Sigmoid colon (tissue), 6 donors: ENCODE measurements at regions not wholly inside any gene's neighbourhood (a gene's known extent, or its start where the extent isn't known, plus 50 kb on each side); places are given as distances from the start of the nearest gene placed in this dataset.
A peak's percentile ranks its signal among the peaks of the same experiment; 100 is the strongest.

Experiments
- DNase-seq: peaks from one replicate; pipeline ENCODE4 v3.0.0-alpha.2; 2019
- H3K27ac ChIP-seq, 4 donors: fragments of 200-600 bp; sonication (generic); one replicate each; pipeline ENCODE4 v1.5.1; 2016 to 2019; ENCODE audit warnings: mild to moderate bottlenecking in 1 of 4
- H3K27me3 ChIP-seq, 3 donors: fragments of 200-600 bp; sonication (generic); one replicate each; pipeline ENCODE4 v1.5.1; 2019; ENCODE audit warnings: mild to moderate bottlenecking in 1 of 3
- H3K36me3 ChIP-seq, 4 donors: fragments of 200-600 bp; sonication (generic); one replicate each; pipeline ENCODE4 v1.5.1; 2016 to 2019
- H3K4me1 ChIP-seq, 4 donors: fragments of 200-600 bp; sonication (generic); one replicate each; pipeline ENCODE4 v1.5.1; 2017 to 2019
- H3K4me3 ChIP-seq, 4 donors: fragments of 200-600 bp; sonication (generic); one replicate each; pipeline ENCODE4 v1.5.1; 2017 to 2019; ENCODE audit warnings: mild to moderate bottlenecking in 2 of 4, moderate library complexity in 1 of 4
- H3K9me3 ChIP-seq, 4 donors: fragments of 200-600 bp in 3 of 4; sonication (generic) in 3 of 4; one replicate each; pipeline versions ENCODE4 v1.5.1 to v1.6.1; 2013 to 2019
- CTCF ChIP-seq, 4 experiments: fragments of 450-650 bp in 3 of 4; fragments of 200-600 bp in 1 of 4; IDR thresholded peaks; one replicate each; pipeline ENCODE4 v1.5.1; 2016 to 2019; ENCODE audit warnings: antibody characterized with exemption in 4 of 4, mild to moderate bottlenecking in 3 of 4, moderate library complexity in 2 of 4
- EP300 ChIP-seq, 4 donors: sonication (generic); formaldehyde crosslinking; IDR thresholded peaks; one replicate each; pipeline ENCODE4 v1.6.1; 2017; ENCODE audit warnings: antibody characterized with exemption in 4 of 4
- POLR2A ChIP-seq, 2 donors: fragments of 450-650 bp; IDR thresholded peaks; one replicate each; pipeline ENCODE4 v1.6.1; 2016; ENCODE audit warnings: antibody characterized with exemption in 2 of 2, mild to moderate bottlenecking in 2 of 2, moderate library complexity in 2 of 2
- POLR2AphosphoS5 ChIP-seq, 4 donors: sonication (generic); formaldehyde crosslinking; IDR thresholded peaks; one replicate each; pipeline ENCODE4 v1.6.1; 2017; ENCODE audit warnings: antibody characterized with exemption in 4 of 4
- WGBS, 2 donors: extraction: QIAGEN DNeasy Blood & Tissue Kit; methylation state at CpG; one replicate each; pipeline ENCODE4 v1.1.7; 2013; 5-methylcytosine and 5-hydroxymethylcytosine counted together
- intact Hi-C: fragments of 100-400 bp; cut with DNase I; formaldehyde crosslinking; loops from one replicate; pipeline ENCODE4 v1.15.1; 2023
- donor health status: healthy with polysubstance abuse.
- donor health status: healthy.

DNA sequence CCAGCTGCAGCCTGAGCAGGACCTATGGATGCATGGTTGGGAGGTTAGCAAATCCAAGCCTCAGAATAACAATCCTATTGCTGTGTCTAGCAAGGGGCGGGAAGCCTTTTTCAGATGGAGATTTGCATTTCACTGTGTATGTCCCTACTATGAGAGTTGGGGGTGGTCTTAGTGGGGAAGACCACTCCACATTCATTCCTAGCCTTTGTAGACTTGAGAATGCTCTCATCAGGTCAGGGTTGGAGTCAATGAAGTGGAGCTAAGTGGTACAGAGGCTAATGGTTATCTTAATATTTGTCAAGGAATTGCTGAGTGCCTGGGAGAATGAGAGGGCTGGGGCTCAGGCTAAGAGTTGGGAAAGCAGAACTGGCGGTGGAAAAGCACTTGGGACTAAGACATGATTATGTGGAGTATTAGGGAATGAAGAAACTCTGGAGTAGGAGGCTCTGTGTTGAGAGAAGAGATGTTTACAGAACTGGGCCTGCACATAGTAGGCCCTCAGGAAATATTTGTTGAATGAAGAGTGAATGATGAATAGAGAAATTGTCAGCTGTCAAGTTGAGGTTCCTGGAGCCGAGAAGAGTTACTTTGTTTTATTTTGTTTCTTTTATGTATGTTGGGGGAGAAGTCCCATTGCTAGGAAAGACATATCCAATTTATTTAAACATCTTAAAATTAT is 175.5 kb upstream of the SPRY4 start:
- TF ChIP-seq POLR2AphosphoS5 (IDR thresholded peaks at IDR 0.05) (no peak), EP300 (IDR thresholded peaks at IDR 0.05) (no peak), POLR2A (IDR thresholded peaks at IDR 0.05) (no peak), CTCF (IDR thresholded peaks at IDR 0.05) (no peak)
- H3K27me3 ChIP-seq = no peaks in the 10 kb centered on the region
- 78 to 88% methylated on average over 3 of the region's 3 CpGs for WGBS, 2 donors
- intact Hi-C loops = no loop called here
- peaks cover 0 to 12% (median 5%) of the 10 kb centered on the region in 4 donors for H3K4me1 ChIP-seq
- DNase-seq = no peak
- no peak overlapping the region for H3K27ac ChIP-seq
- H3K4me3 ChIP-seq = no peak overlapping the region
- no peaks in the 10 kb centered on the region for H3K9me3 ChIP-seq
- H3K36me3 ChIP-seq = no peaks in the 10 kb centered on the region

DNA sequence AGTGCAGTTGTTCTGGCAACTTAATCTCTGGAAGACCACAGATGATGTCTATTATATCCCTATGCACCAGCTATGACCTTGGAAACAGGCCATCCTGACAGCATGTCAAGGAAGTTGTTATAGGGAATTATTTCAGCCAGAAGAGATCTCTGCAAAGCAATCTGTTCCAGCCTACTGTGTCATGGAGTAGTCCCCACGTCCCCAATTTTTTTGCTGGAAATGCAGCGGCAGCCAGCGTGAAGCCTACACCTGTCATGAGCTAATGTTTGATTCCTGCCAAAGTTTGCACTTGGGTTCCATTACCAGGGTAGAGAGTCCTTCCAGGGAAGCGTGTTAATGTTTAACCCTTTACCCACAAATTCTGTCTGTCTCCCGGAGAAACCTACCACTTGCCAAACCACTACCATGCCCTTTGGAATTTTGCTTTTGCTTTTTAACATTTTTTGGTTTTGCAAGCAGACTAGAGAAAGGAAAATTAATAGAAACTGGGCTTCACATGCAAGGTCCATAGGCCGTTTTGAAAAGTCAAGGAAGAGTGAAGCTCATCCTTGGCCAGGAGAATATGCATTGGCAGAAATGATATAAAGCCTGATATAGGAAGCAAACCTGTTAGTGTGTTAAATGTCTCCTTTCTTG is 174.9 kb upstream of the SPRY4 start:
- H3K9me3 ChIP-seq = no peaks in the 10 kb centered on the region
- WGBS, 2 donors = 18 to 62% methylated on average over 6 of the region's 6 CpGs
- H3K27ac ChIP-seq = no peak overlapping the region
- no peak for TF ChIP-seq POLR2A (IDR thresholded peaks at IDR 0.05)
- no peak for TF ChIP-seq POLR2AphosphoS5 (IDR thresholded peaks at IDR 0.05)
- no peak for TF ChIP-seq EP300 (IDR thresholded peaks at IDR 0.05)
- TF ChIP-seq CTCF (IDR thresholded peaks at IDR 0.05) = no peak
- peaks cover 0 to 14% (median 5%) of the 10 kb centered on the region in 4 donors for H3K4me1 ChIP-seq
- no peak overlapping the region for H3K4me3 ChIP-seq
- intact Hi-C loops = no loop called here
- DNase-seq = no peak
- H3K36me3 ChIP-seq = no peaks in the 10 kb centered on the region
- H3K27me3 ChIP-seq = no peaks in the 10 kb centered on the region

DNA sequence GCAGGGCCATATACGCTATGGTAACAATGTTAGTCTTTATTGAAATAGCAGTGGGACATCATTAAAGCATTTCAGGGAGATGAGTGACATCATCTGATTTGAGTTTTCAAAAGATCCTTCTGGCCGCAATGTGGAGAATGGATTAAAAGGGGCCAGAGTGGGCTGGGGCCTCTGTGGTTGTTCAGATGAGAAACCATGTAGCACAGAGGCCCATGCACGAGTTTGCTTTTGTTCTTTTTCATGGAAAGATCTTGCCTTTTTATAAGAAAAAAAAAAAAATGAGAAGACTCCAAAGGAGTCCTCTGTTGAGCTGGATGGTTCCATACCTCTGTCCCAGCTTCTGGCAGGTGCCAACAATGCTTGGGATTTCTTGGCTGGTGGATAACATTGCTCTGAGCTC is 173.5 kb upstream of the SPRY4 start:
- TF ChIP-seq CTCF (IDR thresholded peaks at IDR 0.05) (no peak), POLR2AphosphoS5 (IDR thresholded peaks at IDR 0.05) (no peak), EP300 (IDR thresholded peaks at IDR 0.05) (no peak), POLR2A (IDR thresholded peaks at IDR 0.05) (no peak)
- H3K27me3 ChIP-seq = no peaks in the 10 kb centered on the region
- peaks cover 0 to 19% (median 5%) of the 10 kb centered on the region in 4 donors for H3K4me1 ChIP-seq
- DNase-seq = no peak
- no peaks in the 10 kb centered on the region for H3K36me3 ChIP-seq
- no peaks in the 10 kb centered on the region for H3K9me3 ChIP-seq
- WGBS, 2 donors = 93 to 96% methylated on average over 3 of the region's 3 CpGs
- H3K27ac ChIP-seq = no peak overlapping the region
- H3K4me3 ChIP-seq = no peak overlapping the region
- intact Hi-C loops = no loop called here

- intact Hi-C loops = no loop called here
- TF ChIP-seq EP300 (IDR thresholded peaks at IDR 0.05) (no peak), POLR2AphosphoS5 (IDR thresholded peaks at IDR 0.05) (no peak), POLR2A (IDR thresholded peaks at IDR 0.05) (no peak)
- Histone ChIP-seq H3K4me1 (peaks cover 0 to 22% (median 8%) of the 10 kb centered on the region in 4 donors), H3K9me3 (no peaks in the 10 kb centered on the region), H3K27ac (peak overlapping the region in 1 of 4 donors; percentile 27), H3K27me3 (no peaks in the 10 kb centered on the region), H3K36me3 (no peaks in the 10 kb centered on the region), H3K4me3 (no peak overlapping the region)
- no peak for DNase-seq
- 78 to 85% methylated on average over 2 of the region's 2 CpGs for WGBS, 2 donors
Observed at GRCh38 chr5:142495531-142495930, 170.7 kb upstream of the SPRY4 start.

- TF ChIP-seq CTCF (IDR thresholded peaks at IDR 0.05) (no peak), EP300 (IDR thresholded peaks at IDR 0.05) (no peak), POLR2A (IDR thresholded peaks at IDR 0.05) (no peak), POLR2AphosphoS5 (IDR thresholded peaks at IDR 0.05) (no peak)
Observed at GRCh38 chr5:142493875-142494518, 169.2 kb upstream of the SPRY4 start.

More at GRCh38 chr5:142493875-142494518, 169.2 kb upstream of the SPRY4 start:
- no peaks in the 10 kb centered on the region for H3K36me3 ChIP-seq
- no peak overlapping the region for H3K4me3 ChIP-seq
- intact Hi-C loops = no loop called here
- no peak overlapping the region for H3K27ac ChIP-seq
- H3K9me3 ChIP-seq = no peaks in the 10 kb centered on the region
- H3K27me3 ChIP-seq = no peaks in the 10 kb centered on the region
- 84 to 89% methylated on average over 9 of the region's 9 CpGs for WGBS, 2 donors
- DNase-seq = no peak
- H3K4me1 ChIP-seq = peaks cover 0 to 22% (median 8%) of the 10 kb centered on the region in 4 donors
